GM12873 (cell line): ENCODE measurements at regions not wholly inside any gene's neighbourhood (a gene's known extent, or its start where the extent isn't known, plus 50 kb on each side); places are given as distances from the start of the nearest gene placed in this dataset.

Experiments used
- CTCF ChIP-seq: IDR thresholded peaks from 2 replicates; pipeline ENCODE4 v1.5.1; 2012; ENCODE audit warnings: low read depth, mild to moderate bottlenecking, moderate library complexity, low read length, control low read depth; ENCODE audit not compliant: insufficient read depth; ENCODE audit errors: missing control alignments

GRCh38 chr1:224517171-224517570 lies 82.6 kb upstream of the WDR26 start:
- TF ChIP-seq CTCF = no peak

GRCh38 chr1:224518528-224518927 lies 83.9 kb upstream of the WDR26 start:
- no peak for TF ChIP-seq CTCF

- TF ChIP-seq CTCF = no peak
These were observed 85.3 kb upstream of the WDR26 start for GRCh38 chr1:224519874-224520273.

GRCh38 chr1:224520808-224521207 lies 86.2 kb upstream of the WDR26 start:
- TF ChIP-seq CTCF = no peak

- TF ChIP-seq CTCF = peak; percentile 38
These were observed 87.5 kb upstream of the WDR26 start for GRCh38 chr1:224521904-224522734.

GRCh38 chr1:224523676-224524075 lies 89.1 kb upstream of the WDR26 start:
- no peak for TF ChIP-seq CTCF

GRCh38 chr1:224524679-224525078 lies 90.1 kb upstream of the WDR26 start:
- no peak for TF ChIP-seq CTCF
